Islet of Langerhans (tissue), 1 donor: ENCODE measurements at regions not wholly inside any gene's neighbourhood (a gene's known extent, or its start where the extent isn't known, plus 50 kb on each side); places are given as distances from the start of the nearest gene placed in this dataset.
"Not testable (repeated sequence)": the region's sequence is repeated elsewhere in the genome, so short reads cannot be mapped to it uniquely, and the experiment has no call there.

Experiments used
- FAIRE-seq: peaks from one replicate; lab custom pipeline; 2011; peaks lifted over from hg19 to GRCh38; lab: Jason Lieb, UNC

- no peak for FAIRE-seq
Measured at GRCh38 chr2:143847257-143847656, 672.7 kb downstream of the ZEB2 start.

GRCh38 chr2:143844986-143845385 lies 674.9 kb downstream of the ZEB2 start:
- no peak for FAIRE-seq

- no peak for FAIRE-seq
Measured at GRCh38 chr2:143843686-143844085, 676.2 kb downstream of the ZEB2 start.

- no peak for FAIRE-seq
Measured at GRCh38 chr2:143842836-143843235, 677.1 kb downstream of the ZEB2 start.

GRCh38 chr2:143841935-143842334 lies 678.0 kb downstream of the ZEB2 start:
- FAIRE-seq = no peak

GRCh38 chr2:143840601-143841000 lies 679.3 kb downstream of the ZEB2 start:
- no peak for FAIRE-seq

- FAIRE-seq = no peak
Measured at GRCh38 chr2:143840194-143840593, 679.7 kb downstream of the ZEB2 start.

- FAIRE-seq = no peak
Measured at GRCh38 chr2:143839456-143839855, 680.5 kb downstream of the ZEB2 start.

GRCh38 chr2:143837055-143837454 lies 682.9 kb downstream of the ZEB2 start:
- FAIRE-seq = not testable (repeated sequence)

GRCh38 chr2:143835481-143835880 lies 684.4 kb downstream of the ZEB2 start:
- no peak for FAIRE-seq

GRCh38 chr2:143833015-143833660 lies 686.8 kb downstream of the ZEB2 start:
- no peak for FAIRE-seq

- FAIRE-seq = no peak
Measured at GRCh38 chr2:143830476-143830875, 689.4 kb downstream of the ZEB2 start.

- no peak for FAIRE-seq
Measured at GRCh38 chr2:143828763-143829537, 691.0 kb downstream of the ZEB2 start.

GRCh38 chr2:143824791-143825190 lies 695.1 kb downstream of the ZEB2 start:
- no peak for FAIRE-seq

- no peak for FAIRE-seq
Measured at GRCh38 chr2:143823876-143824275, 694.7 kb downstream of the ARHGAP15 start.

GRCh38 chr2:143823296-143823695 lies 694.1 kb downstream of the ARHGAP15 start:
- FAIRE-seq = no peak

GRCh38 chr2:143822736-143823135 lies 693.5 kb downstream of the ARHGAP15 start:
- no peak for FAIRE-seq

GRCh38 chr2:143819764-143820163 lies 690.5 kb downstream of the ARHGAP15 start:
- no peak for FAIRE-seq

GRCh38 chr2:143819190-143819735 lies 690.0 kb downstream of the ARHGAP15 start:
- no peak for FAIRE-seq
